ENCODE measurements at regions not wholly inside any gene's neighbourhood (a gene's known extent, or its start where the extent isn't known, plus 50 kb on each side); places are given as distances from the start of the nearest gene placed in this dataset.

GRCh38 chr10:21082206-21082605 is 185.1 kb upstream of the NEBL start:
- H3K9me3 Mint-ChIP-seq, result no peaks in the 10 kb centered on the region
- no peak for TF ChIP-seq CTCF (IDR thresholded peaks at IDR 0.05)
- H3K4me1 Mint-ChIP-seq (ENCODE audit: low read depth), result no peaks in the 10 kb centered on the region
- ChIA-PET CTCF (no interaction called here), POLR2A (no interaction called here)
- no peak overlapping the region for H3K4me3 Mint-ChIP-seq
- no peak overlapping the region for H3K27ac Mint-ChIP-seq
- DNase-seq (no peak), ATAC-seq (no peak)
- no peaks in the 10 kb centered on the region for H3K36me3 Mint-ChIP-seq (ENCODE audit: low read depth)
- peaks cover 3% of the 10 kb centered on the region for H3K27me3 Mint-ChIP-seq
- intact Hi-C loops (cut with micrococcal nuclease), result no loop called here

- no peak for TF ChIP-seq CTCF (IDR thresholded peaks at IDR 0.05)
- peaks cover 3% of the 10 kb centered on the region for H3K27me3 Mint-ChIP-seq
- POLR2A ChIA-PET, result no interaction called here
- no peaks in the 10 kb centered on the region for H3K36me3 Mint-ChIP-seq (ENCODE audit: low read depth)
- no peak overlapping the region for H3K27ac Mint-ChIP-seq
- H3K4me1 Mint-ChIP-seq (ENCODE audit: low read depth), result no peaks in the 10 kb centered on the region
- ATAC-seq, result no peak
- intact Hi-C loops (cut with micrococcal nuclease), result no loop called here
- H3K9me3 Mint-ChIP-seq, result no peaks in the 10 kb centered on the region
- CTCF ChIA-PET, result no interaction called here
- no peak for DNase-seq
- no peak overlapping the region for H3K4me3 Mint-ChIP-seq
Measured at GRCh38 chr10:21080261-21080660, 183.2 kb upstream of the NEBL start.

GRCh38 chr10:21079330-21079658 is 182.2 kb upstream of the NEBL start:
- intact Hi-C loops (cut with micrococcal nuclease), result no loop called here
- H3K4me3 Mint-ChIP-seq, result no peak overlapping the region
- H3K4me1 Mint-ChIP-seq (ENCODE audit: low read depth), result no peaks in the 10 kb centered on the region
- ATAC-seq (no peak), DNase-seq (no peak)
- H3K27me3 Mint-ChIP-seq, result peaks cover 3% of the 10 kb centered on the region
- H3K9me3 Mint-ChIP-seq, result no peaks in the 10 kb centered on the region
- no peaks in the 10 kb centered on the region for H3K36me3 Mint-ChIP-seq (ENCODE audit: low read depth)
- ChIA-PET POLR2A (no interaction called here), CTCF (interaction anchor here (1.1 to 1.3 kb wide), 2 partner anchors 11 to 12 kb away, joined by 3 to 5 read pairs; no protein-coding TSS in a partner anchor)
- no peak overlapping the region for H3K27ac Mint-ChIP-seq
- no peak for TF ChIP-seq CTCF (IDR thresholded peaks at IDR 0.05)

GRCh38 chr10:21078410-21079329 is 181.6 kb upstream of the NEBL start:
- Mint-ChIP-seq H3K27ac (no peak overlapping the region), H3K36me3 (ENCODE audit: low read depth) (no peaks in the 10 kb centered on the region), H3K4me1 (ENCODE audit: low read depth) (no peaks in the 10 kb centered on the region), H3K27me3 (peaks cover 3% of the 10 kb centered on the region), H3K9me3 (no peaks in the 10 kb centered on the region), H3K4me3 (no peak overlapping the region)
- intact Hi-C loops (cut with micrococcal nuclease), result no loop called here
- ChIA-PET CTCF (interaction anchor here (1.1 to 1.3 kb wide), 2 partner anchors 11 to 12 kb away, joined by 3 to 5 read pairs; no protein-coding TSS in a partner anchor), POLR2A (no interaction called here)
- peak; percentile 63 for TF ChIP-seq CTCF (IDR thresholded peaks at IDR 0.05)
- peak; percentile 57 for DNase-seq
- peak; percentile 39 for ATAC-seq

GRCh38 chr10:21077681-21078080 is 180.6 kb upstream of the NEBL start:
- Mint-ChIP-seq H3K4me3 (no peak overlapping the region), H3K4me1 (ENCODE audit: low read depth) (no peaks in the 10 kb centered on the region), H3K9me3 (no peaks in the 10 kb centered on the region), H3K36me3 (ENCODE audit: low read depth) (no peaks in the 10 kb centered on the region), H3K27ac (no peak overlapping the region), H3K27me3 (peaks cover 3% of the 10 kb centered on the region)
- DNase-seq, result no peak
- ChIA-PET CTCF (interaction anchor here (1.3 kb wide), 1 partner anchor 10 kb away, joined by 5 read pairs; no protein-coding TSS in a partner anchor), POLR2A (no interaction called here)
- intact Hi-C loops (cut with micrococcal nuclease), result no loop called here
- no peak for TF ChIP-seq CTCF (IDR thresholded peaks at IDR 0.05)
- ATAC-seq, result no peak
